Spleen (tissue), 7 donors: ENCODE measurements at regions not wholly inside any gene's neighbourhood (a gene's known extent, or its start where the extent isn't known, plus 50 kb on each side); places are given as distances from the start of the nearest gene placed in this dataset.

Source experiments
- CTCF ChIP-seq, 11 experiments: fragments of 200-600 bp in 7 of 11; fragments of 450-650 bp in 4 of 11; sonication (generic) in 4 of 11; IDR thresholded peaks in 8 of 11; conservative IDR thresholded peaks in 3 of 11; 1 replicate in 7 of 11; 2 replicates in 4 of 11; pipeline versions ENCODE4 v1.4.0 to v1.8.0; 2016 to 2021; ENCODE audit warnings: antibody characterized with exemption in 11 of 11, inconsistent platforms in 4 of 11, mild to moderate bottlenecking in 1 of 11
- POLR2A ChIP-seq, 3 donors: fragments of 450-650 bp; IDR thresholded peaks; one replicate each; pipeline ENCODE4 v1.5.1; 2017; ENCODE audit warnings: antibody characterized with exemption in 3 of 3, mild to moderate bottlenecking in 1 of 3
- POLR2AphosphoS5 ChIP-seq, 3 donors: sonication (generic); formaldehyde crosslinking; IDR thresholded peaks; one replicate each; pipeline ENCODE4 v1.5.1; 2017; ENCODE audit warnings: antibody characterized with exemption in 3 of 3
- donor health status: DM: no; HTN: no; CAD: no; lungs with moderate emphysema.
- donor health status: DM: no; HTN: no; CAD: no.
- donor health status: DM: no; HTN: no; CAD: no.

- TF ChIP-seq CTCF (IDR thresholded peaks at IDR 0.05 in 8 of 11, conservative IDR thresholded peaks at IDR 0.05 in 3 of 11) (no peak), POLR2A (IDR thresholded peaks at IDR 0.05) (no peak), POLR2AphosphoS5 (IDR thresholded peaks at IDR 0.05) (no peak)
These were observed 601.1 kb downstream of the IRX1 start for GRCh38 chr5:4196744-4197143.
